ENCODE measurements at regions not wholly inside any gene's neighbourhood (a gene's known extent, or its start where the extent isn't known, plus 50 kb on each side); places are given as distances from the start of the nearest gene placed in this dataset.
A peak's percentile ranks its signal among the peaks of the same experiment; 100 is the strongest.
"Not testable (repeated sequence)": the region's sequence is repeated elsewhere in the genome, so short reads cannot be mapped to it uniquely, and the experiment has no call there.

DNA sequence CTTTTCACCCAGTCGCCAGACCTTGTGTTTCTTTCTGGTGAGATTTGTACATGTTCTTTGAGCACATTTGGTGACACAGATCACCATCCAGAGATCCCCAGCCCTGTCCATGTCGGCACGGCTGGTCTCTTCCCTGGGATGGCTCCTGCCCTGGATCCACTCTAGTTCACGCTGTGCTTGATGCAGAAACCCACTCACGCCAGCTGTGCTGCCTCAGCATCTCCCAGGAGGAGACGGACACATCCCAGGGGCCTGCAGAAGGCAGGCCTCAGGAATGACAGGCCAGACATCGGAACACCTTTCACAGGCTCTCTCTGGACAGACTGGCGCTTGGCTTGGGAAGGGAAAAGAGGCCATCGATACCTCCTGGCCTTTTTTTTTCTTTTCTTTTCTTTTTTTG lies 203.6 kb downstream of the ACKR3 start:
- in situ Hi-C loops (cut with HindIII; ENCODE audit: low pct_unique_long_range_greater_than_20kb, low sequenced_read_pairs): no loop called here
- no peak for DNase-seq (ENCODE audit: low read depth)

- in situ Hi-C loops (cut with HindIII; ENCODE audit: low pct_unique_long_range_greater_than_20kb, low sequenced_read_pairs): no loop called here
Observed at GRCh38 chr2:236774171-236774570, 204.5 kb downstream of the ACKR3 start.

GRCh38 chr2:236775511-236775910 lies 205.9 kb downstream of the ACKR3 start:
- DNase-seq (ENCODE audit: low read depth): no peak
- in situ Hi-C loops (cut with HindIII; ENCODE audit: low pct_unique_long_range_greater_than_20kb, low sequenced_read_pairs): no loop called here

More at GRCh38 chr2:236774171-236774570, 204.5 kb downstream of the ACKR3 start:
- no peak for DNase-seq (ENCODE audit: low read depth)

- in situ Hi-C loops (cut with HindIII; ENCODE audit: low pct_unique_long_range_greater_than_20kb, low sequenced_read_pairs): no loop called here
- no peak for DNase-seq (ENCODE audit: low read depth)
Observed at GRCh38 chr2:236776206-236776605, 206.6 kb downstream of the ACKR3 start.

GRCh38 chr2:236776695-236777251 lies 207.1 kb downstream of the ACKR3 start:
- in situ Hi-C loops (cut with HindIII; ENCODE audit: low pct_unique_long_range_greater_than_20kb, low sequenced_read_pairs): no loop called here
- peak; percentile 85 for DNase-seq (ENCODE audit: low read depth)

DNA sequence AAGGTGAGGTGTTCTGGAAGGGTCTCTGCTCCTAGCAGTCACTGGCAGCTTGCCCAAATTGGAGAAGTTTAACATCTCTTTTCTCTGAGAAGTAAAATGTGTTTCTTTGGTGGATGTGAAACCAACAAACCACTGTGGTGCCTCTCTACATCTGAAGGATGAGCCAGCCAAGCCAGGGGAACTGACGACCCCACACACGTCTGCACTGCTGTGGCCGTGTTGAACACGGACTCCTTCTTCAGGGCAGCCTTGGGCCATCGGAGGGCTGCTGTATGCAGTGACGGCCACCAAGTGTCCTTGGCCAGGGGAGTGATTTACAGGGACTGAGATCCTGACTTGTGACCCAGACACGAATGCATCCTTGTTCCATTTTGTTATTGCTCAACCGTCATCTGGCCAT lies 207.8 kb downstream of the ACKR3 start:
- DNase-seq (ENCODE audit: low read depth): no peak
- in situ Hi-C loops (cut with HindIII; ENCODE audit: low pct_unique_long_range_greater_than_20kb, low sequenced_read_pairs): no loop called here

DNA sequence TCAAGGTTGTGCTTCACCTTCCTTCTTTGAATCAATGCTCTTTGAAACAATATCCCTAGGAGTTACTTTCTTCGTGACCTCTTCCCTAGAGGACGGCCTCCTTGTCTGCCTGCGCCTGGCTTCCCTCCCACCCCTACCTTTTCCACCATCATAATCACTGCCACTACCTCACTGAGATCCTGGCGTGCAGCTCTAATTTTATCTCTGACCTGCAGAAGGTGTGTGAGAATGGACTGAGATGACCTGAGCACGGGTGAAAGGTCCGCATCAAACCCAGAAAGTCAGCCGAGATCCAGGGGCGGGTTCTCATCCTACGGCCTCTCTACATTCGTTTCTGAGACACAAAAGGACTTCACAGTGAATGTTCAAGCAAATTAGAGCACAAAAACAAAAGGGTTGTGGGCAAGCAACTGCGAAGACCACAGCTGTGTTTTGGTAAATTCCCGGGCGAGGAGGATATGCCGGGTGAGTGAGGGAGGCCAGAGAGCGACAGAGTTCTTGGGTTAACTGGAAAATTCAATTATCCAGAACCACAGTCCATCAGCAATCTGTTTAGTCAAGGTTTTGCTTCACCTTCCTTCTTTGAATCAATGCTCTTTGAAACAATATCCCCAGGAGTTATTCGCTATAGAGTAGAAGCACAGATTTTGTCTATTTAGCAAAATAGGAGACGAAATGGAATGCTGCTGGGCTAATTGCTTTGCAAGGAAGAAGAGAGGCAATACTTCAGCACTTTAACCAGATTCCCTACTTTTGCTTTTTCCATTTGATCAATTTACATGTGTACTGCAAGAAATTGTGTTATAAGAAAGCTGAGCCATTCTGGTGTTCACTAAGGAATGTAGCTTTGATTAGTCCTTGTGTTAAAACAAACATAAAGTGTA lies 212.6 kb downstream of the ACKR3 start:
- in situ Hi-C loops (cut with HindIII; ENCODE audit: low pct_unique_long_range_greater_than_20kb, low sequenced_read_pairs): no loop called here
- DNase-seq (ENCODE audit: low read depth): no peak

- no peak for DNase-seq (ENCODE audit: low read depth)
- in situ Hi-C loops (cut with HindIII; ENCODE audit: low pct_unique_long_range_greater_than_20kb, low sequenced_read_pairs): no loop called here
Observed at GRCh38 chr2:236782938-236783337, 213.3 kb downstream of the ACKR3 start.

DNA sequence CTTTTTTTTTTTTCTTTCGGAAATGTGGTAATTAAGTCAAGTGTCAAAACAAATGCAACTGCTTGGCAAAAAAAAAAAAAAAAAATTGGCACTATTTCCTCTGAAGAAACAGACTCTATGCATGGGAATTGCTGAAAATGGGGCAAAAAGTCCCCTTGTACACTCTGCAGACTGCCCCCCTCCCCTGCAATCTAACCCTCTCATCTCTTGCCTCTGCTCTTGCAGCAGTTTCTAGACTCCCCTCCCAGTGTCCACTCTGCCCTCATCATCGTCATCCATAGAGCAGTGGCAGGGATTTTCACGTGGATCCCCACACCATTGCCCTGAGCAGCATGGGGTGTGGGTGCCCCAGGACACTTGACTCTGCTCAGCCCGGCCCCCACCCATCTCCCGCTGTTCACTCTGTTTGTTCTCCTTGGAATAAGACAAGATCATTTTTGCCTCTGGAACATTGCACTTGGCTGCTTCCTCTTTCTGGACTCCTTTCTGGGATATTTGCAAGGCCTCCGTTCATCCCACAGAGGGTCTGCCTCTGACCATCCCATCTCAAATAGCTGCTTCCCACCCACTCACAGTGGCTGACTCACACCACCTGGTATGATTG lies 213.9 kb downstream of the ACKR3 start:
- DNase-seq (ENCODE audit: low read depth): no peak
- in situ Hi-C loops (cut with HindIII; ENCODE audit: low pct_unique_long_range_greater_than_20kb, low sequenced_read_pairs): no loop called here

DNA sequence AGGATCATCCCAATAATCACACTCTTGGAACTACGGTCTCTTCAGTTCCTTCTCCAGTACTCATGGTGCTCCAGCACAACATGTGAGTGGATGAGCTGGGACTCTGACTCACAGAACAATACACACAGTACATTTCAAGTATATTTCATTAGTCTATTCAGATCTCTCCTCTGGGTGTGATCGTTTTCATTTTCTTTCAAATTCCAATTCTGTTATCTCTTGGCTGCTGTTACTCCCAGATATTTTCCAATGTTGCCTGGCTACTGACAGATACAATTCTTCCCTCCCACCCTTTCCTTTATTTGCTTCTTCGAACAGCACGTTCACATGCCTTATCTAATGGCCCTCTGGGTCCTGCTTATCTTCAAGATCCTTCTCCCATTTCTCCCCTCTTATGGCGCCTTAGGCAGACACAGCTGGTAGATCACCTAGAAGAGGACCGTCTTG lies 216.0 kb downstream of the ACKR3 start:
- DNase-seq (ENCODE audit: low read depth): no peak
- in situ Hi-C loops (cut with HindIII; ENCODE audit: low pct_unique_long_range_greater_than_20kb, low sequenced_read_pairs): no loop called here

- DNase-seq (ENCODE audit: low read depth): no peak
- in situ Hi-C loops (cut with HindIII; ENCODE audit: low pct_unique_long_range_greater_than_20kb, low sequenced_read_pairs): no loop called here
Observed at GRCh38 chr2:236786751-236787150, 217.1 kb downstream of the ACKR3 start.

- in situ Hi-C loops (cut with HindIII; ENCODE audit: low pct_unique_long_range_greater_than_20kb, low sequenced_read_pairs); DNase-seq (ENCODE audit: low read depth): not testable (repeated sequence)
Observed at GRCh38 chr2:236787376-236787775, 217.8 kb downstream of the ACKR3 start.

DNA sequence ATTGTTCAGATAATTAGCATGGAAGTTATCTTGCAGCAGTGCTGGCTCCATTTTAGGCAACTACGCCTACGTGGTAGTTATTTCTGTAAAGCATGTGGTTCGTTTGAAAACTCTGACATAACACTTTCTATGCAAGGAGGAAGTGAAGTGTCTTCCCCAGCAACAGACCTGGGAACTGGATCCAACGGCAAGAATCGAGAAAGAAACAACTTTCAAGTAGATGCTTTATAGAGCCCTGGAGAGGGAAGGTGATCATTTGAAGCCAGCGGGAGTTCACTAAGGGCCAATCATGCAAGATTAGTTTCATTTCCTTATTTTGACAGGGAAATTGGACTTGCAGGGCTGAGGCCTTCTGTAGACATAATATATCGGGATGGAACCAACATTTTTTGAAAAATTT lies 218.3 kb downstream of the ACKR3 start:
- DNase-seq (ENCODE audit: low read depth): no peak
- in situ Hi-C loops (cut with HindIII; ENCODE audit: low pct_unique_long_range_greater_than_20kb, low sequenced_read_pairs): no loop called here

GRCh38 chr2:236790963-236791362 lies 221.3 kb downstream of the ACKR3 start:
- in situ Hi-C loops (cut with HindIII; ENCODE audit: low pct_unique_long_range_greater_than_20kb, low sequenced_read_pairs): no loop called here
- no peak for DNase-seq (ENCODE audit: low read depth)

DNA sequence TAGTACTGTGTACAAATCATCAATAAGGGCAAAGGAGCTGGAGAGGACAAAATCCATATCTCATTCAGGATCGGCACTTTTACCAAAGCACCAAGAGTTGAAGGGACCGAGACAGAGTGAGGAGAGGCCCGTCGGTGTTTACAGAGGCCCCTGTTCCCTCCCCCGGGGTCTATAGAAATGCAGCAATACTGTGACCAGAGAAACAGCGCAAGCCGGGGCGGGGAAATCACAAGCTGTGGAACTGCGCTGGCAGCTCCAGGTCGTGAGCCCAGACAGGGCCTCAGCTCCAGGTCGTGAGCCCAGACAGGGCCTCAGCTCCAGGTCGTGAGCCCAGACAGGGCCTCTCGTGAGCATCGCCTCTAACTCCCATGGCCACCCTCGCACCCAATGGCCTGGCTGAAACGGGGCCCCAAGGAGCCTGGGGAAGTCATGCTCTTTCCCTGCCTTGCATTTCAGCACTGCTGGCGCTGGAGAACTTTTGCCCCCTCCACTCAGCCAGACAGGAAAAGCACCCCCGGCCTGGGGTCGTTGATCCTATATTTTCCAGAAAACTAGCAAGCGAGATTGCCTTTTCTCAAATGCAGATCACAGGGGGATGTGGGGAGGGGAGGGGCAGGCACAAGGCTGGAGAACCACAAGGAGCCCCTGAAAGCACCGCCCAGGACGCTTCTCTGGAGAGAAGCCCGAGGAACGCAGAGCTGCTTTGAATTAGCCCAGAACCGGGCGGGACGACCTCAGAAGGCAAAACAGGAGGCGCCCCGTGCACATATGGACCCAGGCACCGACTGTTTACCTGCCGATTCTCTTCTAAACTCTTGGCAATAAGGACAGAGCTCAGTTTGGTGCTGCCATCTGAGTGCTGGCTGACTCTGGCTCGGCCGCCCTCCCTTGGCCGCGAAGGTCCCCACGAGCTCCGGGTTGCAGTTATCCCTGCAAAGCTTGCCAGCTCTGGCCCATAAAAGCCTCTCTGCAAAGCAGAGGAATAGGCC lies 223.7 kb downstream of the ACKR3 start:
- in situ Hi-C loops (cut with HindIII; ENCODE audit: low pct_unique_long_range_greater_than_20kb, low sequenced_read_pairs): no loop called here
- DNase-seq (ENCODE audit: low read depth): no peak

DNA sequence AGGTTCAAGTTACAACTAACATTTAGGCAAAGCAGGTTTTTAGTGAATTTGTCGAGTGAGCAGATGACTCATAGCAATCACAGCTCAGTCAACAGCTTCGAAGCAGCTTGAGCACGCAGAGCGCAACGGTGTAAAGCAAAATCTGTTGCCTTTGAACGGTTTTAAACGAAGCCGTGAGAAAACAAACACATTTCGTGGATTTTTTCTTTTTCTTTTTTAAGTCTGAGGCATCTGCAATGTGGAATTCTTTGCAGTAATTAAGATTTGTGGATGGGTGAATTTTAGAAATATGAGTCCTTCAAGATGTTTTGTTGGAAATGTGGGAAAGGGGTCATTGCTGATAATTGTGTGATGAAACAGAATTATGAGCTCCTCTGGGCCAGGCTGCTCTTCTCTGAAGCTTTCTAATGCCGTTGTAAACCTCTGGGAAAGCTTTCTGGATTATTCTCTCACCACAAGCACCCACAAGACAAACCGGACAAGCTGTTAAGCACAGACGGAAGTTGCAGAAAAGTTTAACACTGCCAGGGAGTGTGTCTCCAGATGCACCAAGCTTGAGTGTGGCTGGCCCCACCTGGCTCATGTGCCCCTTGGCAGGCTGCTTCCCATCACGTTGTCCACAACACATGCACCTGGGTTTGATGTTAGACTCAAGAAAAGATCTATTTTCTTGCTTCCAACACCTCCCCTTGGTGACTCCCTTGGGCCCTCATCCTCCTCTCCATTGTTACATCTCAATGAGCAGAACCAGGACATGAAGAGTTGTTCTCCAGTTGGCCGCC lies 224.7 kb downstream of the ACKR3 start:
- no peak for DNase-seq (ENCODE audit: low read depth)
- in situ Hi-C loops (cut with HindIII; ENCODE audit: low pct_unique_long_range_greater_than_20kb, low sequenced_read_pairs): no loop called here

DNA sequence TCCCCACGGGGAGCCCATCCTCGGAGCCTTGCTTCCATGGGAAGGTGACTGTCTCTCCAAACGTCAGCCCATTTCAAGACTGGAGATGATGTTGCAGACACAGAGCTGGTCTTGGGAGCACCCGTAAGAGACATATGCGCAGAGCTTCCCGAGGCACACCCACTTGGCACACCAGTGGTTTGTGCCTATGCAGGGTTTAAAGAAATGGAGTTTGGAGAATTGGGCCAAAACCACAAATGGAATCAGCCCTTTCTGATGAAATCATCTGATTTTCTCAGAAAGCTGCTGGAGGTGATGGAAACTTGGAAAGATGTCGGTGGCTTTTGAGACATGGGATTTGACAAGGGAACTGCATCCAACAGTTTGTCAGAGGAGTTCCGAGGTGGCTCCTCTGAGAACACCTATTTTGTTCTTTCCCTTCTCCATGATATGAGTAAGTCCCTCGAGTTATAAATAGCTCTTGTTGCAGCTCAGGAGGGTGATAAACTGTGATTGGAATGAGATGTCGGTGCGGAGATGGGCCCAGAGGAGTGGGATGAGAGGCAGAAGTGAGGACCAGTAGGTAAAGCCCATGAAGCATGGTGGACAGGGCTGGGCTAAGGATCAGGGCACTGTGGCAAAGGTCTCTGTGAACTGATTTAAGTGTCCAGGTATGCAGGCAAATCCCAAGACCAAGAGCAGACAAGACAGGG lies 225.7 kb downstream of the ACKR3 start:
- in situ Hi-C loops (cut with HindIII; ENCODE audit: low pct_unique_long_range_greater_than_20kb, low sequenced_read_pairs): no loop called here
- no peak for DNase-seq (ENCODE audit: low read depth)

Data from Caki2 (cell line).